ENCODE measurements at regions not wholly inside any gene's neighbourhood (a gene's known extent, or its start where the extent isn't known, plus 50 kb on each side); places are given as distances from the start of the nearest gene placed in this dataset.

GRCh38 chr10:10233229-10233628 lies 784.4 kb upstream of the CELF2 start:
- H3K9me3 ChIP-seq (ENCODE audit: control insufficient read depth, insufficient read depth, low read length), result no peaks in the 10 kb centered on the region
- WGBS (ENCODE audit: insufficient coverage), result no CpG with 5 or more reads among the region's 2 CpGs
- H3K27ac ChIP-seq (ENCODE audit: low read depth, low read length), result no peak overlapping the region
- no peaks in the 10 kb centered on the region for H3K27me3 ChIP-seq (ENCODE audit: control insufficient read depth, insufficient read depth, low read length)
- H3K4me1 ChIP-seq (ENCODE audit: control insufficient read depth, insufficient read depth, low read length), result no peaks in the 10 kb centered on the region
- no peak overlapping the region for H3K4me3 ChIP-seq (ENCODE audit: low read depth, low read length)
- peak in 2 of 6 donors; percentile 13 to 67 for DNase-seq (ENCODE audit: low read depth in 4 of 6, low spot score in 6 of 6)
- H3K36me3 ChIP-seq (ENCODE audit: control insufficient read depth, insufficient read depth, low read length), result no peaks in the 10 kb centered on the region

DNA sequence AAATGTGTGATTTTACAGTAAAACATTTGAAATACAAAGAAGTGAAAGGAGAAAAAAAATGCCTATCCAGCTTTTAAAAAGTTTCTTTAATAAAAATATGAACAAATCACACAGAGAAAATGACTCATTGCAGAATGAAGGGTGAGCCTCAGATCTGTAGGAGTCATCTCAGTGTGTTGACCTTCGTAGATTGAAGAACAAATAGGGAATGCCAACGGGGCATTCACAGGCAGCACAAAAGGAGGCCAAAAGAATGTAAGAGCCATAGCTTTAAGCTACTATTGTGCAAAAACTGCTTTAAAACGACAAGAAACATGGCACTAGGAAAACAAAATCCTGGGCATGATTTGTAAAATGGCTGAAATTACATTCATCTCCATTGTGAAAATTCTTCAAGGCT lies 782.7 kb upstream of the CELF2 start:
- Histone ChIP-seq H3K27me3 (ENCODE audit: control insufficient read depth, insufficient read depth, low read length) (no peaks in the 10 kb centered on the region), H3K4me3 (ENCODE audit: low read depth, low read length) (no peak overlapping the region), H3K4me1 (ENCODE audit: control insufficient read depth, insufficient read depth, low read length) (no peaks in the 10 kb centered on the region), H3K36me3 (ENCODE audit: control insufficient read depth, insufficient read depth, low read length) (no peaks in the 10 kb centered on the region), H3K27ac (ENCODE audit: low read depth, low read length) (no peak overlapping the region), H3K9me3 (ENCODE audit: control insufficient read depth, insufficient read depth, low read length) (no peaks in the 10 kb centered on the region)
- 30% methylated on average over 2 of the region's 3 CpGs for WGBS (ENCODE audit: insufficient coverage)
- DNase-seq (ENCODE audit: low read depth in 4 of 6, low spot score in 6 of 6), result no peak

DNA sequence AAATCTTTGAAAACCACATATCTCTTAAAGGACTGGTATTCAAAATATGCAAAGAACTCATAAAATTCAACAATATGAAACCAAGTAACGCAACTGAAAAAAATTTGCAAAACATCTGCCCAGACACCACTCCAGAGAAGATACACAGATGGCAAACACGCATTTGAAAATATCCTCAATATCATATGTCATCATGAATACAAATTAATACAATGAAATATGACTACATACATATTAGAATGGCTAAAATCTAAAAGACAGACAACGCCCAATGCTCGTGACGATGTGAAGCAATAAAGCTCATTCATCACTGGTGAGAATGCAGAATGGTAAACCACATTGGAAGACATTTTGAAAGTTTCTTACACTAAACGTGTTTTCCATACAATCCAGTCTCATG lies 770.1 kb upstream of the CELF2 start:
- DNase-seq (ENCODE audit: low read depth in 4 of 6, low spot score in 6 of 6), result no peak
- Histone ChIP-seq H3K27ac (ENCODE audit: low read depth, low read length) (no peak overlapping the region), H3K4me1 (ENCODE audit: control insufficient read depth, insufficient read depth, low read length) (no peaks in the 10 kb centered on the region), H3K36me3 (ENCODE audit: control insufficient read depth, insufficient read depth, low read length) (no peaks in the 10 kb centered on the region), H3K4me3 (ENCODE audit: low read depth, low read length) (no peak overlapping the region), H3K9me3 (ENCODE audit: control insufficient read depth, insufficient read depth, low read length) (peaks cover 4% of the 10 kb centered on the region), H3K27me3 (ENCODE audit: control insufficient read depth, insufficient read depth, low read length) (no peaks in the 10 kb centered on the region)
- WGBS (ENCODE audit: insufficient coverage), result 100% methylated on average over 4 of the region's 6 CpGs

DNA sequence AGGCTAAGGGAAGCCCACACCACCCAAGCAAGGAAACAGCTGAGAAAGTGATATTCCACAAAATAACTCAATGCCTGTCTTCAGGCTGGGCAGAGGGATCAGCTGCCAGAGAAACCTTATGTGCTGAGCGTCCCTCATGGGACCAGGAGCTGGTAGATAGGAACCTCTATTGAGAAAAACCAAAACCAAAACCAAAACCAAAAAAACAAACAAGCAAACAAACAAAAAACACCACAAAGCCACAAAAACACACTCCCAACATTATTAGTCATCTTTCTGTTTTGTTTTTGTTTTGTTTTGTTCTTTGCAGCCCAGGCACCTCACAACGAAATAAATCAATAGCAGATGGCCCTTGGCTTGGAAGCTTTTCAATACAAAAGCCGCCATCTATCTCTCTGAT lies 760.8 kb upstream of the CELF2 start:
- no peaks in the 10 kb centered on the region for H3K36me3 ChIP-seq (ENCODE audit: control insufficient read depth, insufficient read depth, low read length)
- no peak overlapping the region for H3K27ac ChIP-seq (ENCODE audit: low read depth, low read length)
- 100% methylated on average over 1 of the region's 3 CpGs for WGBS (ENCODE audit: insufficient coverage)
- no peaks in the 10 kb centered on the region for H3K4me1 ChIP-seq (ENCODE audit: control insufficient read depth, insufficient read depth, low read length)
- no peak for DNase-seq (ENCODE audit: low read depth in 4 of 6, low spot score in 6 of 6)
- peaks cover 5% of the 10 kb centered on the region for H3K9me3 ChIP-seq (ENCODE audit: control insufficient read depth, insufficient read depth, low read length)
- no peak overlapping the region for H3K4me3 ChIP-seq (ENCODE audit: low read depth, low read length)
- no peaks in the 10 kb centered on the region for H3K27me3 ChIP-seq (ENCODE audit: control insufficient read depth, insufficient read depth, low read length)

DNA sequence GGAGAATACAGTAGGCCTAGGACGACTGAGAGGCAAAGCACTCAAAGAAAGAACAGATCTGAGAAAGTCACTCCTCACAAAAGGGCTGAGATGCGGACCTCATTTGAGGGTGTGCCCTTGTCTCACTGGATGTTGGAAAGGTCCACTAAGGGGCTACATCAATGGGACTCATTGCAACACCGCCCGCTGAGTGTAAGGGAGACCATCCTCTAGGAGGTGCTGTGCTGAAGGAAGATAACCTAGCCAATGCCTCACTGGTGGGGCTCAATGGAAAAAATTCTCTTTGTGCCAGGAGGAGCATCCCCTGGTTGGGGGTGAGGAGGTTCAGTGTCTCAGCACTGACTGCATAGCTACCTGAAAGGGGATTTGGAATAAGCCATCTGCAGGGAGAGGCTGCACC lies 758.7 kb upstream of the CELF2 start:
- H3K36me3 ChIP-seq (ENCODE audit: control insufficient read depth, insufficient read depth, low read length), result no peaks in the 10 kb centered on the region
- no peak overlapping the region for H3K4me3 ChIP-seq (ENCODE audit: low read depth, low read length)
- peaks cover 5% of the 10 kb centered on the region for H3K9me3 ChIP-seq (ENCODE audit: control insufficient read depth, insufficient read depth, low read length)
- H3K27ac ChIP-seq (ENCODE audit: low read depth, low read length), result no peak overlapping the region
- WGBS (ENCODE audit: insufficient coverage), result 93% methylated on average over 4 of the region's 4 CpGs
- H3K27me3 ChIP-seq (ENCODE audit: control insufficient read depth, insufficient read depth, low read length), result no peaks in the 10 kb centered on the region
- DNase-seq (ENCODE audit: low read depth in 4 of 6, low spot score in 6 of 6), result no peak
- no peaks in the 10 kb centered on the region for H3K4me1 ChIP-seq (ENCODE audit: control insufficient read depth, insufficient read depth, low read length)

DNA sequence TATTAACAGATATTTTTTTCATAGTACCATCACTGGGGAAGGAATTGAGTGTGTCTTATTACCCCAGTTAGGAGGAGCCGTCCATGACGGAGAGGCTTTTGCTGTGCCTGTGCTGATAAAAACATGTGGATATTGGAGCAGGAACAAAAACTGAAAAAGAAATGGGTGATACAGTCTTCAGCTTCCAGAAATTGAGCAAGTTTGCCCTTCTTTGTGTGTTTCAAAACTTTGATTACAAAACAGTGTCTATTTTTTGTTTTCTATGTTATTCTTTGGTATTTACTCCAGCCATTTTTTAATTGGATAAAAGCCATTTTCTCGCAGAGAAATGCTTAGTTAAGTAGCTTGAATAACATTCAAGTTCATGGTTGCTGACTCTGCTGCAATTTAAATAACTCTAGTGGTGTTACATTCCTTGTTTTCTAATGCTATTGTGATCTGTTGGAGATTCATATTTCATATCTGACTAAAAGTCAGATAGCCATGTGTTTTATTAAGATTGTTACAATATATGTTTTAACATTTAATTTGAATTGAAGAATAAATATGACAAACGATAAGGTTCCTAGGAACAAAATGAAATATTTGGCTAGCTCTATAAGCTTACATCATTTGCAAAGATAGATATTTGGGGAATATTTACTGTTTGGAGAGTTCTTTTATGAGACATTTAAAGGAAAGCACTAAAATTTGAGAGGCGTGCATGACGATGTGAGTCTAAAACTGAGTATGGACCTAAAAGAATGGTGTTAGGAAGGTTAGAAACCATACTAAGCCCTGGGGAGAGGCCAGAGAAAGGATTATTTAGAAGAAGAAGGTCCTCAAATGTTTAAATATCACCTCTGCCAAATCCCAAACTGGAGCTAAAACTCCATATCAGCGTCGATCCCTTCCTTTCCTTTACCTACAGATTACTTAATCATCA lies 747.3 kb upstream of the CELF2 start:
- no peaks in the 10 kb centered on the region for H3K36me3 ChIP-seq (ENCODE audit: control insufficient read depth, insufficient read depth, low read length)
- no peaks in the 10 kb centered on the region for H3K4me1 ChIP-seq (ENCODE audit: control insufficient read depth, insufficient read depth, low read length)
- no peak overlapping the region for H3K4me3 ChIP-seq (ENCODE audit: low read depth, low read length)
- peak in 1 of 6 donors; percentile 48 for DNase-seq (ENCODE audit: low read depth in 4 of 6, low spot score in 6 of 6)
- H3K27me3 ChIP-seq (ENCODE audit: control insufficient read depth, insufficient read depth, low read length), result no peaks in the 10 kb centered on the region
- 79% methylated on average over 4 of the region's 8 CpGs for WGBS (ENCODE audit: insufficient coverage)
- H3K27ac ChIP-seq (ENCODE audit: low read depth, low read length), result no peak overlapping the region
- no peaks in the 10 kb centered on the region for H3K9me3 ChIP-seq (ENCODE audit: control insufficient read depth, insufficient read depth, low read length)

- Histone ChIP-seq H3K27ac (ENCODE audit: low read depth, low read length) (no peak overlapping the region), H3K4me3 (ENCODE audit: low read depth, low read length) (no peak overlapping the region), H3K9me3 (ENCODE audit: control insufficient read depth, insufficient read depth, low read length) (no peaks in the 10 kb centered on the region), H3K36me3 (ENCODE audit: control insufficient read depth, insufficient read depth, low read length) (no peaks in the 10 kb centered on the region), H3K27me3 (ENCODE audit: control insufficient read depth, insufficient read depth, low read length) (no peaks in the 10 kb centered on the region), H3K4me1 (ENCODE audit: control insufficient read depth, insufficient read depth, low read length) (no peaks in the 10 kb centered on the region)
- no peak for DNase-seq (ENCODE audit: low read depth in 4 of 6, low spot score in 6 of 6)
- WGBS (ENCODE audit: insufficient coverage), result 100% methylated on average over 1 of the region's 1 CpG
Measured at GRCh38 chr10:10271639-10272192, 746.0 kb upstream of the CELF2 start.

GRCh38 chr10:10273661-10274060 lies 744.0 kb upstream of the CELF2 start:
- WGBS (ENCODE audit: insufficient coverage), result 100% methylated on average over 2 of the region's 3 CpGs
- Histone ChIP-seq H3K27me3 (ENCODE audit: control insufficient read depth, insufficient read depth, low read length) (no peaks in the 10 kb centered on the region), H3K36me3 (ENCODE audit: control insufficient read depth, insufficient read depth, low read length) (no peaks in the 10 kb centered on the region), H3K27ac (ENCODE audit: low read depth, low read length) (no peak overlapping the region), H3K4me1 (ENCODE audit: control insufficient read depth, insufficient read depth, low read length) (no peaks in the 10 kb centered on the region), H3K9me3 (ENCODE audit: control insufficient read depth, insufficient read depth, low read length) (no peaks in the 10 kb centered on the region), H3K4me3 (ENCODE audit: low read depth, low read length) (no peak overlapping the region)
- peak in 1 of 6 donors; percentile 48 for DNase-seq (ENCODE audit: low read depth in 4 of 6, low spot score in 6 of 6)

DNA sequence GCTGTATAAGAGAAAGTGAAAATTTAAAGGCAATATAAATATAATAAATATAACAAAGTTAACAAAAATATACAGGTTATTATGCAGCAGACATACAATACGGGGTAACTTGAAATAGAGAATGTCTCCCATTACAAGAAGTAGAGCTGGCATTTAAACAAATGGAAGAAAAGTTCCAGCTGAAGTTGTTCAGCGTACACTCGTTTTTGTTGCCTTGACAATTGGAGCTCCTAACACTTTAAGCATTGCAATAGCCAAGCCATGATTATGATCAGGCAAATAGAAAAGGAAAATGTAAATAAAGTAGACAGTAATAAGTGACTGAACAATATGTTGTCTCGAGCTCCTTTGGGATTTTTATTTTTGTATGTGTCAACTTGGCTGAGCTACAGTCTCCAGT lies 737.8 kb upstream of the CELF2 start:
- H3K4me3 ChIP-seq (ENCODE audit: low read depth, low read length), result no peak overlapping the region
- H3K9me3 ChIP-seq (ENCODE audit: control insufficient read depth, insufficient read depth, low read length), result no peaks in the 10 kb centered on the region
- no peak for DNase-seq (ENCODE audit: low read depth in 4 of 6, low spot score in 6 of 6)
- H3K4me1 ChIP-seq (ENCODE audit: control insufficient read depth, insufficient read depth, low read length), result no peaks in the 10 kb centered on the region
- no CpG with 5 or more reads among the region's 4 CpGs for WGBS (ENCODE audit: insufficient coverage)
- no peaks in the 10 kb centered on the region for H3K27me3 ChIP-seq (ENCODE audit: control insufficient read depth, insufficient read depth, low read length)
- H3K27ac ChIP-seq (ENCODE audit: low read depth, low read length), result no peak overlapping the region
- H3K36me3 ChIP-seq (ENCODE audit: control insufficient read depth, insufficient read depth, low read length), result no peaks in the 10 kb centered on the region

DNA sequence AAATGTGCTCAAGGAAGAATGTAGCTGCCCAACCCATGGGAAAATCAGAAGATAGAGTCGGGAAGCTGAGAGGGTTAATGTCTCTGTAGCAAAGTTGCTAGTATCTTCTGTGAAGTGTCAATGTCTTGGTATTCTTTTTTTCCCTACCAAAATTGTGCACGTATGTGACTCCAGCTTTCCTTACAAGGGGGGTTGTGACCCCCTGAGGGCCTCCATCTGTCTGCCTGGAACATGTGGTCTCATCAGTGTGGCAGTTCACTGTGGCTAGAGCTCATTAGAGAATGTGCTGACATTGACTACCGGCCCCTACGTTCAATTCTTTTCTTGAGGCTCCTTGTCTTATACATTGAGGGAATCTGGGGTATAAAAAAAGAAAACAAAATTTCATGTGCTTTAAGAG lies 725.2 kb upstream of the CELF2 start:
- H3K4me1 ChIP-seq (ENCODE audit: control insufficient read depth, insufficient read depth, low read length), result peaks cover 17% of the 10 kb centered on the region
- H3K36me3 ChIP-seq (ENCODE audit: control insufficient read depth, insufficient read depth, low read length), result no peaks in the 10 kb centered on the region
- no peaks in the 10 kb centered on the region for H3K9me3 ChIP-seq (ENCODE audit: control insufficient read depth, insufficient read depth, low read length)
- WGBS (ENCODE audit: insufficient coverage), result no CpG with 5 or more reads among the region's 4 CpGs
- DNase-seq (ENCODE audit: low read depth in 4 of 6, low spot score in 6 of 6), result peak in 1 of 6 donors; percentile 54
- no peaks in the 10 kb centered on the region for H3K27me3 ChIP-seq (ENCODE audit: control insufficient read depth, insufficient read depth, low read length)
- H3K27ac ChIP-seq (ENCODE audit: low read depth, low read length), result no peak overlapping the region
- H3K4me3 ChIP-seq (ENCODE audit: low read depth, low read length), result no peak overlapping the region
